WTC11 (cell line): ENCODE measurements at regions not wholly inside any gene's neighbourhood (a gene's known extent, or its start where the extent isn't known, plus 50 kb on each side); places are given as distances from the start of the nearest gene placed in this dataset.

Source experiments
- ATAC-seq: fragments of 200-7000 bp; cut with Tn5 transposase; 2 replicates; pipeline ENCODE4 v1.10.0; 2021; ENCODE audit warnings: mild to moderate bottlenecking, moderate library complexity
- CTCF ChIA-PET: fragments of 300-600 bp; sonication (Branson Sonifier 250); formaldehyde crosslinking; loops from one replicate; lab custom pipeline; 2021; ENCODE audit warnings: antibody characterized with exemption; lab: Charles Lee
- POLR2A ChIA-PET: fragments of 350-600 bp; sonication (Branson Sonifier 250); formaldehyde crosslinking; loops from one replicate; lab custom pipeline; 2021; ENCODE audit warnings: antibody characterized with exemption; lab: Charles Lee
- DNase-seq: peaks from one replicate; pipeline ENCODE4 v3.0.0; 2021; ENCODE audit warnings: low spot score
- H3K27ac Mint-ChIP-seq: 2 replicates; pipeline ENCODE4 v1.8.0; 2021; ENCODE audit warnings: mixed read lengths
- H3K27me3 Mint-ChIP-seq: 2 replicates; pipeline ENCODE4 v1.8.0; 2021; ENCODE audit warnings: low read depth, mild to moderate bottlenecking, moderate library complexity, mixed read lengths
- H3K36me3 Mint-ChIP-seq: 2 replicates; pipeline ENCODE4 v1.8.0; 2021; ENCODE audit warnings: mixed read lengths
- H3K4me1 Mint-ChIP-seq: 2 replicates; pipeline ENCODE4 v1.8.0; 2022; ENCODE audit warnings: mixed read lengths
- H3K4me3 Mint-ChIP-seq: 2 replicates; pipeline ENCODE4 v1.8.0; 2021; ENCODE audit warnings: mild to moderate bottlenecking, moderate library complexity, mixed read lengths
- H3K9me3 Mint-ChIP-seq: 2 replicates; pipeline ENCODE4 v1.8.0; 2021; ENCODE audit warnings: mixed read lengths
- ESRRA ChIP-seq: sonication (generic); formaldehyde crosslinking; IDR thresholded peaks from 2 replicates; pipeline ENCODE4 v1.8.1; 2022; ENCODE audit warnings: mild to moderate bottlenecking, missing genetic modification reagents, borderline replicate concordance
- ETV6 ChIP-seq: sonication (generic); formaldehyde crosslinking; IDR thresholded peaks from 2 replicates; pipeline ENCODE4 v1.8.1; 2022; ENCODE audit warnings: mild to moderate bottlenecking, missing genetic modification reagents
- JUN ChIP-seq: sonication (generic); formaldehyde crosslinking; IDR thresholded peaks from 2 replicates; pipeline ENCODE4 v1.8.0; 2023; ENCODE audit warnings: mild to moderate bottlenecking, missing genetic modification reagents
- MYBL2 ChIP-seq: sonication (generic); formaldehyde crosslinking; IDR thresholded peaks from 2 replicates; pipeline ENCODE4 v1.8.1; 2023; ENCODE audit warnings: mild to moderate bottlenecking, moderate library complexity, missing genetic modification reagents
- NFATC4 ChIP-seq: fragments of 250-450 bp; sonication (Bioruptor Pico); IDR thresholded peaks from 2 replicates; pipeline ENCODE4 v1.9.0; 2021; ENCODE audit warnings: mild to moderate bottlenecking
- OVOL2 ChIP-seq: fragments of 250-450 bp; sonication (Bioruptor Pico); IDR thresholded peaks from 2 replicates; pipeline ENCODE4 v1.9.0; 2021; ENCODE audit warnings: mild to moderate bottlenecking, borderline replicate concordance
- PRRX2 ChIP-seq: fragments of 250-450 bp; sonication (Bioruptor Pico); IDR thresholded peaks from 2 replicates; pipeline ENCODE4 v1.8.0; 2021; ENCODE audit warnings: mild to moderate bottlenecking
- SMAD3 ChIP-seq: sonication (generic); formaldehyde crosslinking; IDR thresholded peaks from 2 replicates; pipeline ENCODE4 v1.8.0; 2022; ENCODE audit warnings: missing genetic modification reagents, mild to moderate bottlenecking, borderline replicate concordance
- ZNF317 ChIP-seq: sonication (generic); formaldehyde crosslinking; IDR thresholded peaks from 2 replicates; pipeline ENCODE4 v1.8.1; 2023; ENCODE audit warnings: low read depth, mild to moderate bottlenecking, moderate library complexity, missing genetic modification reagents, borderline replicate concordance
- ZNF396 ChIP-seq: fragments of 250-450 bp; sonication (Bioruptor Pico); IDR thresholded peaks from 2 replicates; pipeline ENCODE4 v1.8.0; 2021; ENCODE audit warnings: mild to moderate bottlenecking, moderate library complexity, borderline replicate concordance
- TF ChIP-seq, protein P1 (sequence below): fragments of 250-450 bp; sonication (Bioruptor Pico); IDR thresholded peaks from 2 replicates; pipeline ENCODE4 v1.9.0; 2021; ENCODE audit warnings: mild to moderate bottlenecking
- TF ChIP-seq, protein P2 (sequence below): fragments of 250-450 bp; sonication (Bioruptor Pico); IDR thresholded peaks from 2 replicates; pipeline ENCODE4 v1.9.0; 2021; ENCODE audit warnings: mild to moderate bottlenecking, borderline replicate concordance
- TF ChIP-seq, protein P3 (sequence below): sonication (generic); formaldehyde crosslinking; IDR thresholded peaks from 2 replicates; pipeline ENCODE4 v1.8.0; 2022; ENCODE audit warnings: mild to moderate bottlenecking, missing genetic modification reagents
- TF ChIP-seq, protein P4 (sequence below): sonication (generic); formaldehyde crosslinking; IDR thresholded peaks from 2 replicates; pipeline ENCODE4 v1.8.0; 2022; ENCODE audit warnings: mild to moderate bottlenecking, missing genetic modification reagents
- TF ChIP-seq, protein P5 (sequence below): sonication (generic); formaldehyde crosslinking; IDR thresholded peaks from 2 replicates; pipeline ENCODE4 v1.8.0; 2023; ENCODE audit warnings: mild to moderate bottlenecking, missing genetic modification reagents
- TF ChIP-seq, protein P6 (sequence below): sonication (generic); formaldehyde crosslinking; conservative IDR thresholded peaks from 2 replicates; pipeline ENCODE4 v1.8.1; 2022; ENCODE audit warnings: mild to moderate bottlenecking, missing genetic modification reagents

DNA sequence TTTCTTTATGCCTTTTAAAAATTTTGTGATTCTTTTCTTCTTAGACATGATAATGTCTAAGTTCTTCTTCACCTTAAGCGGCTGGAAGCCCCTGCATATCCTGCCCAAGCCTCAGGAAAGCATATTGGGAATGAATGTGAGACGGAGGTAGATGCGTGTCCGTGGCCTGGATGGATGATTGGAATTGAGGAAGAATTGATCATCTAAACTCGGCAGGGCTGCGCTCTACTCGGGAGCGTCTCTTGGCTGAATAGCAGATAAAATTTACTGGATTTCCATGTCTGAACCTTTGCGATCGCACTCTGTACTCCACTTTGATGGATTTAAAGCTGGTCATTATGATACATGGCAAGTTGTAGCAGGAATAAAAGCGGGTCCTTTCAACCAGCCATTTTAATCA is 406.7 kb upstream of the ONECUT1 start:
- Mint-ChIP-seq H3K4me1 (peaks cover 18% of the 10 kb centered on the region), H3K36me3 (no peaks in the 10 kb centered on the region), H3K27ac (no peak overlapping the region), H3K4me3 (peak overlapping the region; percentile 53), H3K27me3 (peaks cover 12% of the 10 kb centered on the region)
- CTCF ChIA-PET, result interaction anchor here (0.6 to 1.5 kb wide), 35 partner anchors 15 to 445 kb away, joined by 3 to 10 read pairs (median 3); no protein-coding TSS in a partner anchor
- ATAC-seq, result no peak
- no peak for DNase-seq
- TF ChIP-seq ZNF317 (CRISPR knock-in tag) (no peak), ETV6 (CRISPR knock-in tag) (no peak), SMAD3 (CRISPR knock-in tag) (no peak), MYBL2 (no peak), PRRX2 (CRISPR knock-in tag) (no peak), NFATC4 (CRISPR knock-in tag) (no peak), ZNF396 (no peak), ESRRA (CRISPR knock-in tag) (no peak), JUN (CRISPR knock-in tag) (no peak), OVOL2 (CRISPR knock-in tag) (no peak)
- TF ChIP-seq, protein P1, sequence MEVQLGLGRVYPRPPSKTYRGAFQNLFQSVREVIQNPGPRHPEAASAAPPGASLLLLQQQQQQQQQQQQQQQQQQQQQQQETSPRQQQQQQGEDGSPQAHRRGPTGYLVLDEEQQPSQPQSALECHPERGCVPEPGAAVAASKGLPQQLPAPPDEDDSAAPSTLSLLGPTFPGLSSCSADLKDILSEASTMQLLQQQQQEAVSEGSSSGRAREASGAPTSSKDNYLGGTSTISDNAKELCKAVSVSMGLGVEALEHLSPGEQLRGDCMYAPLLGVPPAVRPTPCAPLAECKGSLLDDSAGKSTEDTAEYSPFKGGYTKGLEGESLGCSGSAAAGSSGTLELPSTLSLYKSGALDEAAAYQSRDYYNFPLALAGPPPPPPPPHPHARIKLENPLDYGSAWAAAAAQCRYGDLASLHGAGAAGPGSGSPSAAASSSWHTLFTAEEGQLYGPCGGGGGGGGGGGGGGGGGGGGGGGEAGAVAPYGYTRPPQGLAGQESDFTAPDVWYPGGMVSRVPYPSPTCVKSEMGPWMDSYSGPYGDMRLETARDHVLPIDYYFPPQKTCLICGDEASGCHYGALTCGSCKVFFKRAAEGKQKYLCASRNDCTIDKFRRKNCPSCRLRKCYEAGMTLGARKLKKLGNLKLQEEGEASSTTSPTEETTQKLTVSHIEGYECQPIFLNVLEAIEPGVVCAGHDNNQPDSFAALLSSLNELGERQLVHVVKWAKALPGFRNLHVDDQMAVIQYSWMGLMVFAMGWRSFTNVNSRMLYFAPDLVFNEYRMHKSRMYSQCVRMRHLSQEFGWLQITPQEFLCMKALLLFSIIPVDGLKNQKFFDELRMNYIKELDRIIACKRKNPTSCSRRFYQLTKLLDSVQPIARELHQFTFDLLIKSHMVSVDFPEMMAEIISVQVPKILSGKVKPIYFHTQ (CRISPR knock-in tag), result no peak
- TF ChIP-seq, protein P2, sequence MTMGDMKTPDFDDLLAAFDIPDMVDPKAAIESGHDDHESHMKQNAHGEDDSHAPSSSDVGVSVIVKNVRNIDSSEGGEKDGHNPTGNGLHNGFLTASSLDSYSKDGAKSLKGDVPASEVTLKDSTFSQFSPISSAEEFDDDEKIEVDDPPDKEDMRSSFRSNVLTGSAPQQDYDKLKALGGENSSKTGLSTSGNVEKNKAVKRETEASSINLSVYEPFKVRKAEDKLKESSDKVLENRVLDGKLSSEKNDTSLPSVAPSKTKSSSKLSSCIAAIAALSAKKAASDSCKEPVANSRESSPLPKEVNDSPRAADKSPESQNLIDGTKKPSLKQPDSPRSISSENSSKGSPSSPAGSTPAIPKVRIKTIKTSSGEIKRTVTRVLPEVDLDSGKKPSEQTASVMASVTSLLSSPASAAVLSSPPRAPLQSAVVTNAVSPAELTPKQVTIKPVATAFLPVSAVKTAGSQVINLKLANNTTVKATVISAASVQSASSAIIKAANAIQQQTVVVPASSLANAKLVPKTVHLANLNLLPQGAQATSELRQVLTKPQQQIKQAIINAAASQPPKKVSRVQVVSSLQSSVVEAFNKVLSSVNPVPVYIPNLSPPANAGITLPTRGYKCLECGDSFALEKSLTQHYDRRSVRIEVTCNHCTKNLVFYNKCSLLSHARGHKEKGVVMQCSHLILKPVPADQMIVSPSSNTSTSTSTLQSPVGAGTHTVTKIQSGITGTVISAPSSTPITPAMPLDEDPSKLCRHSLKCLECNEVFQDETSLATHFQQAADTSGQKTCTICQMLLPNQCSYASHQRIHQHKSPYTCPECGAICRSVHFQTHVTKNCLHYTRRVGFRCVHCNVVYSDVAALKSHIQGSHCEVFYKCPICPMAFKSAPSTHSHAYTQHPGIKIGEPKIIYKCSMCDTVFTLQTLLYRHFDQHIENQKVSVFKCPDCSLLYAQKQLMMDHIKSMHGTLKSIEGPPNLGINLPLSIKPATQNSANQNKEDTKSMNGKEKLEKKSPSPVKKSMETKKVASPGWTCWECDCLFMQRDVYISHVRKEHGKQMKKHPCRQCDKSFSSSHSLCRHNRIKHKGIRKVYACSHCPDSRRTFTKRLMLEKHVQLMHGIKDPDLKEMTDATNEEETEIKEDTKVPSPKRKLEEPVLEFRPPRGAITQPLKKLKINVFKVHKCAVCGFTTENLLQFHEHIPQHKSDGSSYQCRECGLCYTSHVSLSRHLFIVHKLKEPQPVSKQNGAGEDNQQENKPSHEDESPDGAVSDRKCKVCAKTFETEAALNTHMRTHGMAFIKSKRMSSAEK (CRISPR knock-in tag), result no peak
- TF ChIP-seq, protein P3, sequence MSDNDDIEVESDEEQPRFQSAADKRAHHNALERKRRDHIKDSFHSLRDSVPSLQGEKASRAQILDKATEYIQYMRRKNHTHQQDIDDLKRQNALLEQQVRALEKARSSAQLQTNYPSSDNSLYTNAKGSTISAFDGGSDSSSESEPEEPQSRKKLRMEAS (CRISPR knock-in tag), result no peak
- TF ChIP-seq, protein P4, sequence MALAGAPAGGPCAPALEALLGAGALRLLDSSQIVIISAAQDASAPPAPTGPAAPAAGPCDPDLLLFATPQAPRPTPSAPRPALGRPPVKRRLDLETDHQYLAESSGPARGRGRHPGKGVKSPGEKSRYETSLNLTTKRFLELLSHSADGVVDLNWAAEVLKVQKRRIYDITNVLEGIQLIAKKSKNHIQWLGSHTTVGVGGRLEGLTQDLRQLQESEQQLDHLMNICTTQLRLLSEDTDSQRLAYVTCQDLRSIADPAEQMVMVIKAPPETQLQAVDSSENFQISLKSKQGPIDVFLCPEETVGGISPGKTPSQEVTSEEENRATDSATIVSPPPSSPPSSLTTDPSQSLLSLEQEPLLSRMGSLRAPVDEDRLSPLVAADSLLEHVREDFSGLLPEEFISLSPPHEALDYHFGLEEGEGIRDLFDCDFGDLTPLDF (CRISPR knock-in tag), result no peak
- TF ChIP-seq, protein P5, sequence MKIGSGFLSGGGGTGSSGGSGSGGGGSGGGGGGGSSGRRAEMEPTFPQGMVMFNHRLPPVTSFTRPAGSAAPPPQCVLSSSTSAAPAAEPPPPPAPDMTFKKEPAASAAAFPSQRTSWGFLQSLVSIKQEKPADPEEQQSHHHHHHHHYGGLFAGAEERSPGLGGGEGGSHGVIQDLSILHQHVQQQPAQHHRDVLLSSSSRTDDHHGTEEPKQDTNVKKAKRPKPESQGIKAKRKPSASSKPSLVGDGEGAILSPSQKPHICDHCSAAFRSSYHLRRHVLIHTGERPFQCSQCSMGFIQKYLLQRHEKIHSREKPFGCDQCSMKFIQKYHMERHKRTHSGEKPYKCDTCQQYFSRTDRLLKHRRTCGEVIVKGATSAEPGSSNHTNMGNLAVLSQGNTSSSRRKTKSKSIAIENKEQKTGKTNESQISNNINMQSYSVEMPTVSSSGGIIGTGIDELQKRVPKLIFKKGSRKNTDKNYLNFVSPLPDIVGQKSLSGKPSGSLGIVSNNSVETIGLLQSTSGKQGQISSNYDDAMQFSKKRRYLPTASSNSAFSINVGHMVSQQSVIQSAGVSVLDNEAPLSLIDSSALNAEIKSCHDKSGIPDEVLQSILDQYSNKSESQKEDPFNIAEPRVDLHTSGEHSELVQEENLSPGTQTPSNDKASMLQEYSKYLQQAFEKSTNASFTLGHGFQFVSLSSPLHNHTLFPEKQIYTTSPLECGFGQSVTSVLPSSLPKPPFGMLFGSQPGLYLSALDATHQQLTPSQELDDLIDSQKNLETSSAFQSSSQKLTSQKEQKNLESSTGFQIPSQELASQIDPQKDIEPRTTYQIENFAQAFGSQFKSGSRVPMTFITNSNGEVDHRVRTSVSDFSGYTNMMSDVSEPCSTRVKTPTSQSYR (CRISPR knock-in tag), result no peak
- TF ChIP-seq, protein P6, sequence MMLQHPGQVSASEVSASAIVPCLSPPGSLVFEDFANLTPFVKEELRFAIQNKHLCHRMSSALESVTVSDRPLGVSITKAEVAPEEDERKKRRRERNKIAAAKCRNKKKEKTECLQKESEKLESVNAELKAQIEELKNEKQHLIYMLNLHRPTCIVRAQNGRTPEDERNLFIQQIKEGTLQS, result no peak
- TF ChIP-seq, all 79 proteins: peak for 0
- POLR2A ChIA-PET, result interaction anchor here (0.9 to 1.6 kb wide), 2 partner anchors 105 to 392 kb away, joined by 3 read pairs; no protein-coding TSS in a partner anchor
- H3K9me3 Mint-ChIP-seq, result peaks cover 3% of the 10 kb centered on the region; the same call in 1 of the 2 replicates
